WI38 (cell line): ENCODE measurements at regions not wholly inside any gene's neighbourhood (a gene's known extent, or its start where the extent isn't known, plus 50 kb on each side); places are given as distances from the start of the nearest gene placed in this dataset.

Experiments used
- H3K4me3 ChIP-seq: 2 replicates; pipeline ENCODE4 v1.5.1; 2011; ENCODE audit warnings: low read depth, mild to moderate bottlenecking, control low read depth, low read length
- TF ChIP-seq, protein P1 (sequence below): IDR thresholded peaks from 2 replicates; pipeline ENCODE4 v1.5.1; 2012; ENCODE audit warnings: low read depth, mild to moderate bottlenecking, control low read depth, low read length

DNA sequence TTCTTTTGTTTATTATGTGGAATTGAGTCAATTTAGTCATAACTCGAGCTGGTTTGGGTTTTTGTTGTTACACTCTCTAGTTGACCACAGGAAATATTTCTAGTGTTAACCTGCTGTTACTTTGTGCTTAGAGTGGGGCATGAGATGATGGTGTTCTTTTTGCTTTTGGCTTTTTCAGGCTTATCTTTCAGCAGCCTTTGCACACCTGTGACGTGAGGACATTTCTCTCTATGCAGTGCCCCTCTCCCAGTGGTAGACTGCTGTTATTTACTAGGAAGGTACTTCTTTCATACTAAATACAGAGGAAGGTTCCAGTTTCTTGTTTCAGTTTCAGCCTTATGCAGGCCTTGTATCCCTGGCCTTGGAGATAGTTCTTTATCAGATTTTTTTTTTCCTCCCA lies 766.8 kb upstream of the MAN1A1 start:
- H3K4me3 ChIP-seq: no peak overlapping the region
- TF ChIP-seq, protein P1, sequence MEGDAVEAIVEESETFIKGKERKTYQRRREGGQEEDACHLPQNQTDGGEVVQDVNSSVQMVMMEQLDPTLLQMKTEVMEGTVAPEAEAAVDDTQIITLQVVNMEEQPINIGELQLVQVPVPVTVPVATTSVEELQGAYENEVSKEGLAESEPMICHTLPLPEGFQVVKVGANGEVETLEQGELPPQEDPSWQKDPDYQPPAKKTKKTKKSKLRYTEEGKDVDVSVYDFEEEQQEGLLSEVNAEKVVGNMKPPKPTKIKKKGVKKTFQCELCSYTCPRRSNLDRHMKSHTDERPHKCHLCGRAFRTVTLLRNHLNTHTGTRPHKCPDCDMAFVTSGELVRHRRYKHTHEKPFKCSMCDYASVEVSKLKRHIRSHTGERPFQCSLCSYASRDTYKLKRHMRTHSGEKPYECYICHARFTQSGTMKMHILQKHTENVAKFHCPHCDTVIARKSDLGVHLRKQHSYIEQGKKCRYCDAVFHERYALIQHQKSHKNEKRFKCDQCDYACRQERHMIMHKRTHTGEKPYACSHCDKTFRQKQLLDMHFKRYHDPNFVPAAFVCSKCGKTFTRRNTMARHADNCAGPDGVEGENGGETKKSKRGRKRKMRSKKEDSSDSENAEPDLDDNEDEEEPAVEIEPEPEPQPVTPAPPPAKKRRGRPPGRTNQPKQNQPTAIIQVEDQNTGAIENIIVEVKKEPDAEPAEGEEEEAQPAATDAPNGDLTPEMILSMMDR: no peak

DNA sequence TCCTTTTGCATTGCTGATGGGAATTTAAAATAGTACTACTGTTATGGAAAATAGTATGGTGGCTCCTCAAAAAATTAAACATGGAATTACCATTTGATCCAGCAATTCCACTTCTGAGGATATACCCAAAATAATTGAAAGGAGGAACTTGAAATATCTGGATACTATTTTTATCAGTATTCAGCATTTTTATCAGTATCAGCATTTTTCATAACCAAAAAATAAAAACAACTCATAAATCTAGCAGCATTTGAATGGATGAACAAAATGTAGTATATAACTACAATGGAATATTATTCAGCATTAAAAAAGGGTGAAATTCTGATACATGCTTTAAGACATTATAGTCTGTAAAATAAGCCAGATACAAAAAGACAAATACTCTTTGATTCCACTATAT lies 763.4 kb upstream of the MAN1A1 start:
- no peak overlapping the region for H3K4me3 ChIP-seq
- TF ChIP-seq, protein P1: no peak

DNA sequence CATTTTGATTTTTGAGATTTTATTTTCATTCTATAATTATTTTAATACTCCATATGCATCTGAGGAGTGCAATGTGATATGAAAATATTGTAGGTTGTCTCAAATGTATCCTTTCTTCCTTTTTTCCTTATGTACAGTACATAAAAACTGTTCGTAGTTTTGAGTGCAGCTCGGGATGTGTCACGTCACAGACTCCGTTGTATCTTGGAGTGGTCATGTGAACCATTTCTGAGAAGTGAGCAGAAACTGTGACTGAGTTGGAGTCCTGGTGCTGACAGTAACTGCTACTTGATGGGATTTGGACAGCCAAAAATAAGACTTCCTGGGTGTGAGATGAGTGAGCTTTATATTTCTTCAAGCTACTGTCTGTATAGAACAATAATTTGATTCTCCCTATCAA lies 761.4 kb upstream of the MAN1A1 start:
- TF ChIP-seq, protein P1: no peak
- H3K4me3 ChIP-seq: no peak overlapping the region

DNA sequence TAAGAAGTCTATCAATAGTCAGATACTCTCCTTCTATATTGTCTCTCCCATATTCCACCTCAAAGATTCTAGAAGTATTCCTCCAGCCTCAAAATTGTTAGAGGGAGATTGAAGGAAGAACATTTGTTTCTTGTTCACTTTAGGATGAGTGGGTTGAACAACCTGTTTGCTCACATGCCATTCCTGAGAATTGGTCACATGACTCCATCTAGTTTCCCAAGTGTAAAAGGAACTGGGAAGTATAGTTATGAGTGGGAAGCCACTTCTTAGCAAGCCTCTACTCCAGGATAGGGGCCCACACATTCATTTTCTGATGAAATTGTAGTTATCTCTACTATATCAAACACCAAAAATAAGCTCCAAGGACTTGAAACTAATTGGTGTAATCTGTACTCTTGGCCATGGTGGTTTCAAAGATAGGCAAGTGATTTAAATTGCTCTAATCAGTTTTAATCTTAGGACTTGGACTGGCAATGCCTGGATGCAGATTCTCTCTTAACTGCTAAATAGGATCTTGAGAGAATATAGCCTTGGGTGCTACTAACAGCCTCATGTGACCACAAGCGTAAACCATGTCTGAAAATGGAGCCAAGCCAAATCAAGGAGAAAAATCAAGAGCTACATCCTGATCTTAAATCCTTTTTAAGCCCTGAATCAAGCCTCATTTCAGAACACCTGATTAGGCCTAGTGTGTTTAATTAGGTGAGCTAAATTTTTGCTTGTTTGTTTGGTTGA lies 758.7 kb upstream of the MAN1A1 start:
- no peak overlapping the region for H3K4me3 ChIP-seq
- TF ChIP-seq, protein P1: no peak

DNA sequence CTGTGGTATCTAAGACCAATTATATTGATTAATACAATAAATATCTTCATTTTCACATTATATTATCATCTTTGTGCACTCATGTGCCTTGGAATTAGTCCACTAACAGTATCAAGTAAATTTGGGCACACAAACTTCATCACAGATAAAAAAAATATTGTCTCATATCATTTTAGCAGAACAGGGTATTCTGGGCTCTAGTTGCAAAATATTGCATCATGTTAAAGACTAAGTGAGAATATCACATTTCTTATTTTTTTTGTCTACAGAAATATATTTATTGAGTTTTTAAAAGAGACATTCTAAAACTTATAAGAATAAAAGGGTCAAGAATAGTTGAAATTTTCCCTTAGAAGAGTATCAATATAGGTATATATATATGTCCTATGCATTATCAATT lies 754.1 kb upstream of the MAN1A1 start:
- TF ChIP-seq, protein P1: no peak
- no peak overlapping the region for H3K4me3 ChIP-seq

DNA sequence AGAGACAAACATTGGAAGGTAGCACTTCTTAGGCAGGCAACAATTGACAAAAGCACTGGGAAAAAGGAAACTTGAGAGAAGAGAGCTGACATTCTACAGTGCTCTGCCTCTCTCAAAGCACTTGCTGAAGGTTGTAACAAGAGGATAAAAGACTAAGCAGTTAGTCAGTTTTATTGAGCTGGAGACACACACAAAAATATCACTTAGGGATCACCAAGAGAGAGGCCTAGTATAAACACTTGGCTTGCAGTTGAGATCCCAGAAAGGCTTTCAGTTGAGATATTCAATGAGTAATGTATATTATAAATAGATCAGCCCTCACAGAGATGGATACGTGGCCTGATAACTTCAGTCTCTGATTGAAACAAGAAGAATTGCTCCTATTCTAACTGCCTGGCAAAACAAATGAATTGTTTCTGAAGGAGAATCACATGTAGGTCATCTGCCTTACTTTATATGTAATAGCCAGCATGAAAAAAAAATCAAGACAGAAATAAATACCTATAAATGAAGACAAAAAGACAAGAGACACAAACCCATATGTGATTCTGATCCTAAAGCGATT lies 747.2 kb upstream of the MAN1A1 start:
- TF ChIP-seq, protein P1: no peak
- H3K4me3 ChIP-seq: no peak overlapping the region

DNA sequence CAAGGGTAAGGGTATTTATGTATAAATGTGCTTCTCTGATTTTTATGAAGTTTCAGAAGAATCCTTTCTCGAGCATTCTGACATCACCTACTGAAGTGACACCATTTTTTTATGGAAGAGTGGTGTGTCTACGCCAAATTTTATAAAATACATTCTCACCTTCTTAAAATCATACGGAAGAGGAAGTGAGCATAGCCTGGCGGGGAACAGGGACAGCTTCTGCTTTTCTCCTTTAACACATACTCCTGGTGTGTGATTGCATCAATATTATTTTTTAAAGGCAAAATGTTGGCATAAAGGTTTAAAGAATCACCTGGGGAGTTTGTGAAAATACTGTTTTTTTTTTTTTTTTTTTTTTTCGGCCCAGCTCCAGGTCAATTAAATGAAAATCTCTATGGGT lies 733.6 kb upstream of the MAN1A1 start:
- TF ChIP-seq, protein P1: no peak
- no peak overlapping the region for H3K4me3 ChIP-seq
